Endothelial cell of umbilical vein (primary cell): ENCODE measurements at regions not wholly inside any gene's neighbourhood (a gene's known extent, or its start where the extent isn't known, plus 50 kb on each side); places are given as distances from the start of the nearest gene placed in this dataset.

Experiments used
- BruUV-seq: library from RNA; stranded (reverse); fragments of 400-500 nt; replicated peaks from 2 replicates; lab custom pipeline; 2021; lab: Mats Ljungman, UMichigan
- CTCF ChIA-PET: fragments of 300-600, 350-600 bp; sonication (Branson Sonifier 250); formaldehyde crosslinking; loops from one replicate; lab custom pipeline; 2021; ENCODE audit warnings: antibody characterized with exemption, inconsistent platforms; lab: Charles Lee
- POLR2A ChIA-PET: fragments of 300-600, 350-600 bp; sonication (Branson Sonifier 250); formaldehyde crosslinking; loops from one replicate; lab custom pipeline; 2021; ENCODE audit warnings: antibody characterized with exemption, inconsistent platforms; lab: Charles Lee
- DNase-seq: peaks from one replicate; pipeline ENCODE4 v3.0.0-alpha.2; 2011; ENCODE audit warnings: low read depth, low spot score
- FAIRE-seq: peaks from 2 replicates; lab custom pipeline; 2011; peaks lifted over from hg19 to GRCh38; lab: Jason Lieb, UNC
- H2AFZ ChIP-seq: 2 replicates; pipeline ENCODE4 v1.6.0; 2012; ENCODE audit warnings: low read depth, low read length, control low read depth, inconsistent platforms
- H3K27ac ChIP-seq: 2 replicates; pipeline ENCODE4 v1.5.1; 2011; ENCODE audit warnings: low read depth, mild to moderate bottlenecking, control low read depth, low read length, moderate library complexity; ENCODE audit not compliant: insufficient read depth
- H3K27me3 ChIP-seq, 2 experiments: 2 replicates each; pipeline versions ENCODE4 v1.6.0 to v1.6.1; 2011; ENCODE audit warnings: low read length in 2 of 2, mixed read lengths in 1 of 2; ENCODE audit not compliant: control insufficient read depth in 2 of 2, insufficient read depth in 2 of 2
- H3K36me3 ChIP-seq, 2 experiments: 2 replicates in 1 of 2; 3 replicates in 1 of 2; pipeline ENCODE4 v1.5.1; 2011; ENCODE audit warnings: low read length in 2 of 2, mild to moderate bottlenecking in 1 of 2, moderate library complexity in 1 of 2; ENCODE audit not compliant: control insufficient read depth in 2 of 2, insufficient read depth in 2 of 2; ENCODE audit errors: extremely low read depth in 1 of 2
- H3K4me1 ChIP-seq: 3 replicates; pipeline ENCODE4 v1.5.1; 2011; ENCODE audit warnings: mild to moderate bottlenecking, low read length; ENCODE audit not compliant: control insufficient read depth, insufficient read depth; ENCODE audit errors: extremely low read depth
- H3K4me2 ChIP-seq: 2 replicates; pipeline ENCODE4 v1.6.1; 2011; ENCODE audit warnings: low read length, control low read depth, mixed read lengths; ENCODE audit not compliant: insufficient read depth
- H3K4me3 ChIP-seq, 3 experiments: fragments of 200-600 bp in 1 of 3; sonication (generic), shearing (Covaris generic) in 1 of 3; replicated peaks in 1 of 3; 2 replicates each; pipeline ENCODE4 v1.5.1; 2011 to 2016; ENCODE audit warnings: control low read depth in 3 of 3, low read length in 3 of 3, mild to moderate bottlenecking in 2 of 3, inconsistent platforms in 1 of 3, low read depth in 1 of 3, moderate library complexity in 1 of 3; ENCODE audit not compliant: insufficient read depth in 1 of 3
- H3K79me2 ChIP-seq: 2 replicates; pipeline ENCODE4 v1.6.0; 2012; ENCODE audit warnings: low read length, inconsistent platforms; ENCODE audit not compliant: control insufficient read depth, insufficient read depth
- H3K9ac ChIP-seq: replicated peaks from 2 replicates; pipeline ENCODE3; 2011; ENCODE audit warnings: low read length, control low read depth; ENCODE audit not compliant: insufficient read depth; ENCODE audit errors: extremely low read depth
- H3K9me1 ChIP-seq: replicated peaks from 3 replicates; pipeline ENCODE4 v1.6.0; 2011; ENCODE audit warnings: mild to moderate bottlenecking, low read length; ENCODE audit not compliant: control insufficient read depth, insufficient read depth; ENCODE audit errors: extremely low read depth
- H3K9me3 ChIP-seq: replicated peaks from 2 replicates; pipeline ENCODE4 v1.5.1; 2012; ENCODE audit warnings: low read length, inconsistent platforms; ENCODE audit not compliant: control insufficient read depth, insufficient read depth
- H4K20me1 ChIP-seq: replicated peaks from 2 replicates; pipeline ENCODE3; 2011; ENCODE audit warnings: mild to moderate bottlenecking, low read length; ENCODE audit not compliant: control insufficient read depth, insufficient read depth; ENCODE audit errors: extremely low read depth
- EZH2 ChIP-seq: IDR thresholded peaks from 2 replicates; pipeline ENCODE4 v1.6.1; 2012; ENCODE audit warnings: borderline replicate concordance, low read depth, mild to moderate bottlenecking, moderate library complexity, low read length, inconsistent platforms; ENCODE audit not compliant: severe bottlenecking
- FOS ChIP-seq: IDR thresholded peaks from 2 replicates; pipeline ENCODE4 v1.6.1; 2011; ENCODE audit warnings: mild to moderate bottlenecking, low read length, moderate library complexity, borderline replicate concordance; ENCODE audit not compliant: insufficient read depth
- GATA2 ChIP-seq: IDR thresholded peaks from 2 replicates; pipeline ENCODE4 v1.7.0; 2011; ENCODE audit warnings: low read depth, mild to moderate bottlenecking, moderate library complexity, mixed read lengths, low read length; ENCODE audit not compliant: insufficient read length, insufficient read depth
- JUN ChIP-seq: IDR thresholded peaks from 2 replicates; pipeline ENCODE4 v1.6.1; 2011; ENCODE audit warnings: borderline replicate concordance, low read depth; ENCODE audit not compliant: insufficient read length, insufficient read depth
- MYC ChIP-seq: IDR thresholded peaks from one replicate; pipeline ENCODE4 v1.6.1; 2011; ENCODE audit warnings: mild to moderate bottlenecking, low read depth, low read length
- POLR2A ChIP-seq: IDR thresholded peaks from 2 replicates; pipeline ENCODE4 v1.6.1; 2012; ENCODE audit warnings: low read depth, mild to moderate bottlenecking, control low read depth, low read length
- POLR2AphosphoS5 ChIP-seq: IDR thresholded peaks from 2 replicates; pipeline ENCODE4 v1.6.1; 2012; ENCODE audit warnings: low read depth, mild to moderate bottlenecking, control low read depth, low read length, moderate library complexity; ENCODE audit not compliant: insufficient read depth
- dilution Hi-C: fragments of 300-500 bp; cut with MboI; formaldehyde crosslinking; loops from one replicate; pipeline ENCODE4 v1.15.0; 2019; ENCODE audit warnings: low sequenced_read_pairs; ENCODE audit not compliant: extremely low pct_ligation_motif_present
- intact Hi-C: fragments of 100-400 bp; cut with micrococcal nuclease; formaldehyde crosslinking; loops from one replicate; pipeline ENCODE4 v1.10.0; 2022
- TF ChIP-seq, protein P1 (sequence below): IDR thresholded peaks from 2 replicates; pipeline ENCODE4 v1.6.1; 2011; ENCODE audit not compliant: insufficient read depth, insufficient read length
- TF ChIP-seq, protein P2 (sequence below), 2 donors: IDR thresholded peaks; 1 replicate in 1 of 2; 2 replicates in 1 of 2; pipeline ENCODE4 v1.5.1; 2011; ENCODE audit warnings: low read length in 2 of 2, mild to moderate bottlenecking in 2 of 2, moderate library complexity in 2 of 2, control low read depth in 1 of 2, inconsistent platforms in 1 of 2, low read depth in 1 of 2; ENCODE audit not compliant: insufficient read depth in 1 of 2; ENCODE audit errors: extremely low read depth in 1 of 2

DNA sequence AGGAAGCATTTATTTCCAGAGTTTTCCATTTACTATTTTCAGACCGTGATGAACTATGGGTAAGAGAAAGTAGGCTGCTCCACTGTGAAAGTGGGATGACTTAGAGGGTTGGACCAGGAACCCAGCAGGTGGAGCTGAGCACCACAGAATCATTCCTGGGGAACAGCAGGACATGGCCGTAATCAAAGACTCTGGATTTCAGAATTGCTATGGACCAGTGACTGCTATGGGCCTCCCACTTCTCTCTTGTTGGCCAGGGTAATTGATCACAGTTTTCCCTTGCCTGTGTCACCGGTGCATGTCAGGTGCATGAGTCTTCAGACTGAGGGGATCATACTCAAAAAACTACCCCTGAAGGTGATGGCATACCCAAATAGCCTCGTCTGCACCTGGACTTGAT lies 90.6 kb upstream of the GPC1 start:
- Histone ChIP-seq H3K36me3 (no peaks in the 10 kb centered on the region), H3K4me1 (no peaks in the 10 kb centered on the region), H4K20me1 (no peaks in the 10 kb centered on the region), H3K9me3 (no peaks in the 10 kb centered on the region), H3K27ac (no peak overlapping the region), H3K4me2 (no peak overlapping the region), H3K9me1 (no peaks in the 10 kb centered on the region), H3K4me3 (no peak overlapping the region), H2AFZ (no peak overlapping the region), H3K79me2 (no peaks in the 10 kb centered on the region), H3K27me3 (no peaks in the 10 kb centered on the region), H3K9ac (no peak overlapping the region)
- ChIA-PET CTCF (no interaction called here), POLR2A (no interaction called here)
- intact Hi-C loops (loop anchor here (5.0 kb wide), 1 partner anchor 1003 kb away; no protein-coding TSS in a partner anchor), dilution Hi-C loops (no loop called here)
- BruUV-seq: no TSS peak
- DNase-seq (no peak), FAIRE-seq (no peak)
- TF ChIP-seq EZH2: no peak
- no peak for TF ChIP-seq FOS
- TF ChIP-seq JUN: no peak
- no peak for TF ChIP-seq POLR2A
- no peak for TF ChIP-seq MYC
- no peak for TF ChIP-seq GATA2
- TF ChIP-seq, protein P1, sequence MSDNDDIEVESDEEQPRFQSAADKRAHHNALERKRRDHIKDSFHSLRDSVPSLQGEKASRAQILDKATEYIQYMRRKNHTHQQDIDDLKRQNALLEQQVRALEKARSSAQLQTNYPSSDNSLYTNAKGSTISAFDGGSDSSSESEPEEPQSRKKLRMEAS: no peak
- TF ChIP-seq, protein P2, sequence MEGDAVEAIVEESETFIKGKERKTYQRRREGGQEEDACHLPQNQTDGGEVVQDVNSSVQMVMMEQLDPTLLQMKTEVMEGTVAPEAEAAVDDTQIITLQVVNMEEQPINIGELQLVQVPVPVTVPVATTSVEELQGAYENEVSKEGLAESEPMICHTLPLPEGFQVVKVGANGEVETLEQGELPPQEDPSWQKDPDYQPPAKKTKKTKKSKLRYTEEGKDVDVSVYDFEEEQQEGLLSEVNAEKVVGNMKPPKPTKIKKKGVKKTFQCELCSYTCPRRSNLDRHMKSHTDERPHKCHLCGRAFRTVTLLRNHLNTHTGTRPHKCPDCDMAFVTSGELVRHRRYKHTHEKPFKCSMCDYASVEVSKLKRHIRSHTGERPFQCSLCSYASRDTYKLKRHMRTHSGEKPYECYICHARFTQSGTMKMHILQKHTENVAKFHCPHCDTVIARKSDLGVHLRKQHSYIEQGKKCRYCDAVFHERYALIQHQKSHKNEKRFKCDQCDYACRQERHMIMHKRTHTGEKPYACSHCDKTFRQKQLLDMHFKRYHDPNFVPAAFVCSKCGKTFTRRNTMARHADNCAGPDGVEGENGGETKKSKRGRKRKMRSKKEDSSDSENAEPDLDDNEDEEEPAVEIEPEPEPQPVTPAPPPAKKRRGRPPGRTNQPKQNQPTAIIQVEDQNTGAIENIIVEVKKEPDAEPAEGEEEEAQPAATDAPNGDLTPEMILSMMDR (IDR thresholded peaks at IDR 0.05; ENCODE audit: extremely low read depth in 1 of 2, insufficient read depth in 1 of 2, low read depth in 1 of 2, low read length in 2 of 2): no peak
- TF ChIP-seq POLR2AphosphoS5: no peak
